Cardiac fibroblast (primary cell): ENCODE measurements at regions not wholly inside any gene's neighbourhood (a gene's known extent, or its start where the extent isn't known, plus 50 kb on each side); places are given as distances from the start of the nearest gene placed in this dataset.

Source experiments
- DNase-seq, 2 donors: peaks; one replicate each; pipeline versions ENCODE4 v3.0.0 to v3.0.0-alpha.2; 2010; ENCODE audit warnings: low read depth in 2 of 2
- H3K4me3 ChIP-seq, 2 donors: replicated peaks in 1 of 2; 1 replicate in 1 of 2; 2 replicates in 1 of 2; pipeline ENCODE4 v1.5.1; 2011; ENCODE audit warnings: low read depth in 2 of 2, low read length in 2 of 2, mild to moderate bottlenecking in 2 of 2, moderate library complexity in 1 of 2
- CTCF ChIP-seq: IDR thresholded peaks from one replicate; pipeline ENCODE4 v1.5.1; 2011; ENCODE audit warnings: low read depth, mild to moderate bottlenecking, low read length, inconsistent platforms

DNA sequence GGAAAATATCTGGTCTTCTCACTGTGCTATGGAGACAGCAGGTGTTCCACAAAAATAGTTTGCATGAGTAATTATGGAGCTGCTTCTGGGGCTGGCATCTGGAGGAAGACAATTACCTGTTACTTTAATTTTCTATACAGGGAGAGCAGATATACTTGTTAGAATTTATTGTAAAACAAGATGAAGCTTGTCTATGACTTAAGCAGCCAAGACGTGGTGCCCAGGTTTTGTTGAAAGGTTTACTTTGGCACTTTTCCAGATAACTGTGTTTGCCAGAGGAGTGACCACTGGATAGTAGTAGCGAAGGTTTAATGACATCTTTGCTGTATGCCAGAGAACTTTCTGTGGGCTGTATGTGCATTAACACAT lies 134.5 kb upstream of the KL start:
- no peak for DNase-seq
- H3K4me3 ChIP-seq = no peak overlapping the region
- no peak for TF ChIP-seq CTCF

- TF ChIP-seq CTCF = no peak
- H3K4me3 ChIP-seq = no peak overlapping the region
- no peak for DNase-seq
Measured at GRCh38 chr13:32882691-32883090, 133.5 kb upstream of the KL start.

- no peak for TF ChIP-seq CTCF
- peak in 1 of 2 donors; percentile 63 for DNase-seq
- H3K4me3 ChIP-seq = no peak overlapping the region
Measured at GRCh38 chr13:32883474-32883873, 132.7 kb upstream of the KL start.

DNA sequence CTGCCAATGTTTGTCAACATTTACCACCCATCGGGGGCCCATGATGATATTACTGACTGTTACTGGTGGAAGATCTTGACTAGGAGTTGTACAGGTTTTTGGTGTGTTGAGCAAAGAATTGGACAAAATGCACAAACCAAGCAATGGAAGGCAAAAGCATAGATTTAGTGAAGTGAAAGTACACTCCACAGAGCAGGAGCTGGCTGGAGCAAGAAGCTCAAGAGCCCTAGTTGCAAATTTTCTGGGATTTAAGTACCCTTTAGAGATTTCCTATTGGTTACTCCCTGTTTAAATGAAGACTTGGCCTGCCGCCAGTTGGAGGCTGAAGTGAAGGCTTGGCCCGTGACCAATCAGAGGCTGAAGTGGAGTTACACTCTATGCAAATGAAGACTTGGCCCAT lies 128.6 kb upstream of the KL start:
- TF ChIP-seq CTCF = no peak
- no peak overlapping the region for H3K4me3 ChIP-seq
- no peak for DNase-seq

DNA sequence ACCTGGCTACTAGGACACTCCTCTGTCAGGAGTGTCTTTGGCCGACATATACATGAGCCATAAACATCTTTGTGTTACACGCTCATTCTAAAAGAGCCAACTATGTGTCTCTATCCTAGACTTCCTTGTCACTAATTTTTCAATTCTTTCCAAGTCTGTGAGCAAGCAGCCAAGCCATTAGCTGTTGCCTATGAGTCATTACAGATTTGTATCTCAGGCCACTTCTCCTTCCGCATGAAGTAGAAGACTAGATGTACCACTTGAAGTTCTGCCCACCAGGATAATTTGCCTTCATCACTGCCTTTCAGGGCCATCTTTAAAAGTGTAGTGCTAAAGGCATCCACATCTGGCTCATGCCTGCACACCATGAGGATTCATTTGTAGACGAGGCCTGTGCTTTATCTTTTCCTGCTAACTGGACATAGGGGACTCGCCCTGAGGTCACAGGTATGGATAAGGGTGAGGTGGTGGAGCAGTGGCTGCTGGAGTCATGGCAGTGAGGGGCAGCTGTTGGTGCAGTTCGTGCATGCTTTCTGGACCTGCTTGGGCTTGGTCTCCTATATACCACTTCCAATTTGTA lies 126.1 kb upstream of the KL start:
- DNase-seq = peak in 1 of 2 donors; percentile 22
- no peak overlapping the region for H3K4me3 ChIP-seq
- TF ChIP-seq CTCF = no peak

- no peak for DNase-seq
- TF ChIP-seq CTCF = no peak
Measured at GRCh38 chr13:32893176-32893575, 123.0 kb upstream of the KL start.

GRCh38 chr13:32894589-32895001 lies 121.6 kb upstream of the KL start:
- no peak overlapping the region for H3K4me3 ChIP-seq
- TF ChIP-seq CTCF = no peak
- peak; percentile 63 to 86 for DNase-seq

More at GRCh38 chr13:32893176-32893575, 123.0 kb upstream of the KL start:
- no peak overlapping the region for H3K4me3 ChIP-seq
